Coronary artery (tissue), 2 donors: ENCODE measurements at regions not wholly inside any gene's neighbourhood (a gene's known extent, or its start where the extent isn't known, plus 50 kb on each side); places are given as distances from the start of the nearest gene placed in this dataset.

Experiments
- DNase-seq: peaks from one replicate; pipeline ENCODE4 v3.0.0-alpha.2; 2017; ENCODE audit warnings: low spot score
- H3K27ac ChIP-seq, 2 donors: fragments of 200-600 bp; sonication (generic); one replicate each; pipeline ENCODE4 v1.5.1; 2016 to 2019
- H3K4me3 ChIP-seq: fragments of 200-600 bp; sonication (generic); 2 replicates; pipeline ENCODE4 v1.5.1; 2016; ENCODE audit warnings: mild to moderate bottlenecking, moderate library complexity
- TF ChIP-seq, protein P1 (sequence below): fragments of 200-600 bp; sonication (generic); IDR thresholded peaks from one replicate; pipeline ENCODE4 v1.5.1; 2019; ENCODE audit warnings: antibody characterized with exemption

DNA sequence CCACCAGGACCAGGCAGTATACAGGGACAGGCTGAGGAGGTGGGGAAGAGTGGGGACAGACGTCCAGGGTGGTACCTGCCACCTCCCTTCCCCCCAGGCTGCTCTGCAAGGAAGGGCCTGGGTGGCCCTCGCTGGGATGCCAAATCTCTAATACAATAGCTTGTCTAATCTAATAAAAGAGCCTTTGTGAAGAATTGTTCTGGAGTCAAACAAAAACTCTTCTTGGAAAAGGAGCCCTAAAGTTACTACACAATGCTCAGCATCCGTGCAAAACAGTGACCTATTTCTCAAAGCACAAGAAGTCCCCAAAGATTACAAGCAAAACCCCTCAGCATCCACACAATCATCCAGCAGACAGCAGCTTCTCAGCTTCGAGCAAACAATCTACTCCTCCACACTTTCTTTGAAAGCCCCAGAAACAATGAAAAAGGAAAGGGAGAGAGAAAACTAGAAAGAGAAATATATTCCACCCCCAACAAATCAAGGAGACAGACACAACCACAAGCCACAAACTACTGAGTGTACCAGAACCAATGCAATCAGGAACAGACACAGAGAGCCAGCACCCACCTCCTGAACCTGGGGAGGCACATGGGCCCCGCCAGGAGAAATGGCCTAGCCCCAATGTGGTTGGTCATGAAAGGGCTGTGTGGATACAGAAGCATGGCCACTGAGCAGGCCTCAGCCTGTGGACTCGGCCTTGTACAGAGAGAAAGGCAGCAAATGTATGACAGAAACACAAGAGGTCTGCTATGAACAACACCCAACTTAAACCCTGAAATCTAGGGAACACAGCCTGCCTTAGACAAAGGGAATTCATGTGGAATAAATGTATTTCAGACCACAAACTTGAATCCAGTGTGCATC lies 177.1 kb upstream of the CHRNA7 start:
- DNase-seq: peak; percentile 26
- no peak overlapping the region for H3K4me3 ChIP-seq
- H3K27ac ChIP-seq: no peak overlapping the region
- TF ChIP-seq, protein P1, sequence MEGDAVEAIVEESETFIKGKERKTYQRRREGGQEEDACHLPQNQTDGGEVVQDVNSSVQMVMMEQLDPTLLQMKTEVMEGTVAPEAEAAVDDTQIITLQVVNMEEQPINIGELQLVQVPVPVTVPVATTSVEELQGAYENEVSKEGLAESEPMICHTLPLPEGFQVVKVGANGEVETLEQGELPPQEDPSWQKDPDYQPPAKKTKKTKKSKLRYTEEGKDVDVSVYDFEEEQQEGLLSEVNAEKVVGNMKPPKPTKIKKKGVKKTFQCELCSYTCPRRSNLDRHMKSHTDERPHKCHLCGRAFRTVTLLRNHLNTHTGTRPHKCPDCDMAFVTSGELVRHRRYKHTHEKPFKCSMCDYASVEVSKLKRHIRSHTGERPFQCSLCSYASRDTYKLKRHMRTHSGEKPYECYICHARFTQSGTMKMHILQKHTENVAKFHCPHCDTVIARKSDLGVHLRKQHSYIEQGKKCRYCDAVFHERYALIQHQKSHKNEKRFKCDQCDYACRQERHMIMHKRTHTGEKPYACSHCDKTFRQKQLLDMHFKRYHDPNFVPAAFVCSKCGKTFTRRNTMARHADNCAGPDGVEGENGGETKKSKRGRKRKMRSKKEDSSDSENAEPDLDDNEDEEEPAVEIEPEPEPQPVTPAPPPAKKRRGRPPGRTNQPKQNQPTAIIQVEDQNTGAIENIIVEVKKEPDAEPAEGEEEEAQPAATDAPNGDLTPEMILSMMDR: no peak

DNA sequence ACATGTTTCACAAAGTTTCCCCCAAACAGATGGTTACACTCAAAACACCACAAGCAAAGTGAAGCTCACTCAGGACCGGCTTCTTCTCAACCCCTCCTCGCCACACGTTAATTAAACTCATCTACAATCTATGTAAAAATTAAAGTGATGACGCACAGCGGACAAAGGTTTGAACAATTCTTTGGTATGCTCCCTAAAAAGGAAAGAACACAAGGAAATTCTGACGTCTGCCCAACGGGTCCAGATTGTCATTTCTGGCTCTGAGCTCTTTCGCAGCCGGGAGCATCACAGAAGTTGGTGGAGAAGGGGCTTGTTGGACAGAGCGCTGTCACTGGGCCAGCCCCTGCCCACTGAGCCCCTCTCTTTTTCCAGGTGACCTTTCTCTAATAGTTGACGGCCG lies 173.7 kb upstream of the CHRNA7 start:
- TF ChIP-seq, protein P1: no peak
- no peak for DNase-seq
- Histone ChIP-seq H3K27ac (no peak overlapping the region), H3K4me3 (no peak overlapping the region)

DNA sequence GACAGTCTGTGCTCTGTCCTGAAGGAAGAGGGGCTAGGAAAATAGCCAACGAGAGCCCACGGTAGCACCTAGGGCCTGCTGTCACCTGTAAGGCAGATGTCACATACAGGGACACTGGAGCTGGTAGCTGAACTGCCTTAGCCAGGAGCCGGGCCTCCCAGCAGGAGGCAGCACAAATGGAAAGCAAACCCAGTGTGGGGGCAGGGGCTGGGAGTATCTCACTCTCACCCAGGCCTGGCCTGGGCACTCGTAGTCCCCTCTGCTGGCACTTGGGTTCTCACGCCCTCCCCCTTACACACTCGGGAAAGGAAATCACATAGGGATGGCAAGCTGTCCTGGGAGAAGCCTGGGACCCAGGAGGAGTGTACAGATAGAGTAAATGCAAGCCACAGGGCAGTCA lies 173.1 kb upstream of the CHRNA7 start:
- Histone ChIP-seq H3K27ac (no peak overlapping the region), H3K4me3 (no peak overlapping the region)
- TF ChIP-seq, protein P1: no peak
- no peak for DNase-seq

DNA sequence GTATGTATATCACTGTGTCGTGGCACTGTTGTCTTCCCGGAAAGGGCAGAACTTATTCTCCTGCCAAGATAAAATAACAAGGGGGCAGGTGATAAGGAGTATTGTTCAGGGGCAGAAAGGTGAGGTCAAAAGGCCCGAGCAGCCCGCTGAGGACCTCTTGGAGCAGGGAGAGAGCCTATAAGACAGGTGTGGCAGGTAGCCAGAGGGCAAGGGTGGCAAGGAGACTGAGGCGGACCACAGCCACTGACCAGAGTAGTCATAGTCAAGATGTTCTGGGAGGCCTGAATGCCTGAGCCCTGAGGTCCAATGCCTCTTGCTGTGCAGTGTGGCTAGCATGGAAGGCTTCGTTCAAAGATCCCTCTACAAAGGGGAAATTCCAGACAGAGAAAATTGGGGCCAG lies 172.3 kb upstream of the CHRNA7 start:
- Histone ChIP-seq H3K4me3 (no peak overlapping the region), H3K27ac (no peak overlapping the region)
- no peak for DNase-seq
- TF ChIP-seq, protein P1: no peak

DNA sequence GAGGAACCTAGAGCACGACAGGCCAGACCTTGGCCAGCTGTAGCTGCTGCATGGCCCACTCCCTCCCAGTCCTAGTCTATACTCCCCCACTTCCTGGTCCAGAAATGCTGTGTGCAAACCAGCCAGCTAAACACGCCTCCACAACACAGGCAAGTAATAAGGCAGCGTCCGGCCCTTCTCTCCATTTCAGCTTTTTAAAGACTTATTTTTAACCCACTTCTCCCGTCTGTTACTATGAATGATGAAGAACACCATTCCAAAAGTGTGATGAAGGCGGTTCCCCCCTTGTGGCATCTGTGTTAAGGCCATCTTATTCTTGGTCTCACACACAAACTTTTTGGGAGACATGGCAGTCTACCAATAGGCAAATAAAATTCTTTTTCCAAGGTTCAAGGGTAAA lies 164.1 kb upstream of the CHRNA7 start:
- Histone ChIP-seq H3K27ac (no peak overlapping the region), H3K4me3 (no peak overlapping the region)
- no peak for DNase-seq
- TF ChIP-seq, protein P1: no peak

DNA sequence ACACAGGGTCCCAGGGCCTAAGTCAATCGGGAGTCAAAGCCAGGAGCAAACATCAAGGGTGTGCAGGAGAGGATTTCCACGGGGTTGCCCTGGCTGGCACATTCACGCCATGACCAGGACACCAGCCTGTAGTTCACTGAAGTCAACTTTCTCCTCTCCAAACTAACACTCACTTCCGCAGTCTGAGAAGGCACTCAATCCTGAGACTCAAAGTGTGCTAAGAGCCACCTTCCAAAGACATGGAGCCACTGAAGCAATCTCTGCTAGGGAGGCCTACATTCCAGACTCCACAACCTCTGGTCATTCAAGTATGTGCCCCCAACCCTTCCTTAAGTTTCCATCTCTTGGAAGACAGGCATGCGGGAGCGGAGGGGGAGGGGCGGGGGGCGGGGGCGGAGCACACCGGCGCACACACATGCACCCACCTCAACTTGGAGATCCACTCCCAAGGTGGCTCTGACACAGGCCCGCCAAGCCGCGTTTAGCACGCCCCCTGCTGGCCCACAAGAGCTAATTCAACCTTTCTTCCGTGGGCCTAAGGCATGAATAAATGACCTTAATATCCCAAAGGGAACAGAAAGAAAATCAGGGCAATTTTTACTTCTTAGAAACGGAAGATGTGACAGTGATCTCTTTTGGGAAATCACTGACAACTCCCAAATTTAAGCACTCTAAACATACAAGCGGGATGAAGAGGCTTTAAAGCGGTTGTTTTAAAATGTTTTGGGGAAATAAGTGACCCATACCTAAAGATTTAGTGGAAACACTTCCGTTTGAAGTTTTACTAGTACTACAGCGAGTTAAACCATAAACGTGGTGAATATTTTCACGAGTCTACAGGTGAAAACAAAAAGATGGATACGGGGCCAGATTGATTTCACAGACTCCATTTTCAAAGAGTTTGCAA lies 162.5 kb upstream of the CHRNA7 start:
- TF ChIP-seq, protein P1: peak; percentile 68
- no peak overlapping the region for H3K27ac ChIP-seq
- no peak for DNase-seq
- H3K4me3 ChIP-seq: no peak overlapping the region
